ENCODE measurements at regions not wholly inside any gene's neighbourhood (a gene's known extent, or its start where the extent isn't known, plus 50 kb on each side); places are given as distances from the start of the nearest gene placed in this dataset.

DNA sequence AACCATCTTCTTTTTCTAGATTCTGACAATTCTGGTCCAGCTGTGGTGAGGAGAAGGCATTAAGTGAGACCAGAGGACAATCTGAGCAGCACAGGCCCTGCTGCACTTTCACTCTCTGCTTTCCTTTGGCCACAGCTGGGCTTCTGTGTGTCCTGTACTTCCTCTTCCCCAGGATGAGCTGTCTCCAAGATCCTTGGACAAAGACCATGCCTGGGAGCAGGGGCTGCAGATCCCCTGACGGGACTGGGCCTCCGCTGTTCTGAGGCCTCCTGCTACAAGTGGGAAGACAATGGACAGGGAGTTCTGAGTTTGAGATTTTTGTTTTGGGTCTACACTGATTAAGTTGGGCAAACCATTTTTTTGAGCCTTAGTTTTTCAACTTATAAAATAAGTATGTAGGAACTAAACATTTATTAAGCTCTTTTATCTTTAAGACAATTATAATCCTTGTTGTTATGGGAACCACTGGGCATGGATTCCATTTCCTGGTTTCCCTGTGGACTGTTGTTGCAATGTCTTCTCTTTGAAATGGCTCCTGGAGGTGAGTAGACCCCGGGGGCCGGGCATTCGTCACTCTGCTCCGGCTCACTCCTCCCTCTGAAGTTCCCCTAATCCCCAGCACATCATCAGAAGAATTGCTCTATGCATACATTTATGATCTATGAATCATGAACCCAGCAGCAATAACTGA is 266.6 kb downstream of the ACTR3 start:
- no peak for DNase-seq (ENCODE audit: low spot score)
- peak; percentile 37; the same call in 2 of the 3 replicates for ATAC-seq
- ChIA-PET POLR2A (no interaction called here), CTCF (ENCODE audit: low intra/inter-chr PET ratio, low total read pairs) (no interaction called here)
- Histone ChIP-seq H3K9ac (ENCODE audit: insufficient read depth, low read depth, low read length) (no peak overlapping the region), H3K4me2 (ENCODE audit: low read depth, low read length) (no peak overlapping the region), H3K79me2 (ENCODE audit: insufficient read depth, low read length) (no peaks in the 10 kb centered on the region), H4K20me1 (ENCODE audit: insufficient read depth, low read length) (no peaks in the 10 kb centered on the region), H3K4me1 (ENCODE audit: insufficient read depth, low read length) (peaks cover 12% of the 10 kb centered on the region), H3K36me3 (replicated peaks in 1 of 2; ENCODE audit: control insufficient read depth in 1 of 2, insufficient read depth in 2 of 2, low read length in 2 of 2) (no peaks in the 10 kb centered on the region), H3K9me3 (ENCODE audit: low read length) (no peaks in the 10 kb centered on the region), H2AFZ (ENCODE audit: low read length) (no peak overlapping the region), H3K4me3 (replicated peaks in 1 of 3; ENCODE audit: insufficient read depth in 1 of 3, low read depth in 2 of 3, low read length in 3 of 3) (no peak overlapping the region), H3K27ac (ENCODE audit: extremely low read length, insufficient read depth, low read length) (no peak overlapping the region), H3K27me3 (ENCODE audit: control insufficient read depth in 1 of 2, insufficient read depth in 2 of 2, low read length in 2 of 2) (no peaks in the 10 kb centered on the region)
- TF ChIP-seq SKI (IDR thresholded peaks at IDR 0.05; ENCODE audit: partially characterized antibody) = no peak
- TF ChIP-seq ADNP (CRISPR knock-in tag; IDR thresholded peaks at IDR 0.05) = no peak
- no peak for TF ChIP-seq RXRB (CRISPR knock-in tag; IDR thresholded peaks at IDR 0.05; ENCODE audit: borderline replicate concordance)
- TF ChIP-seq HNRNPK (IDR thresholded peaks at IDR 0.05; ENCODE audit: low read depth, low read length, poor library complexity, severe bottlenecking) = no peak
- no peak for TF ChIP-seq NR2F2 (IDR thresholded peaks at IDR 0.05; ENCODE audit: borderline replicate concordance, low read depth)
- TF ChIP-seq SOX13 (IDR thresholded peaks at IDR 0.05) = no peak
- TF ChIP-seq SOX13 (CRISPR knock-in tag; conservative IDR thresholded peaks at IDR 0.05 in 1 of 2, IDR thresholded peaks at IDR 0.05 in 1 of 2) = no peak
- no peak for TF ChIP-seq KDM2A (CRISPR knock-in tag; IDR thresholded peaks at IDR 0.05; ENCODE audit: borderline replicate concordance, low read depth)
- no peak for TF ChIP-seq MLLT10 (CRISPR knock-in tag; IDR thresholded peaks at IDR 0.05)
- TF ChIP-seq TAF15 (IDR thresholded peaks at IDR 0.05; ENCODE audit: low read depth, low read length, poor library complexity, severe bottlenecking) = no peak
- no peak for TF ChIP-seq REXO4 (CRISPR knock-in tag; IDR thresholded peaks at IDR 0.05; ENCODE audit: borderline replicate concordance)
- TF ChIP-seq STAT5B (CRISPR knock-in tag; IDR thresholded peaks at IDR 0.05) = no peak
- TF ChIP-seq RBM39 (IDR thresholded peaks at IDR 0.05; ENCODE audit: low read depth, low read length, poor library complexity, severe bottlenecking) = no peak
- no peak for TF ChIP-seq RFX5 (IDR thresholded peaks at IDR 0.05; ENCODE audit: low read depth, low read length)
- TF ChIP-seq BRD4 (CRISPR knock-in tag; IDR thresholded peaks at IDR 0.05) = no peak
- no peak for TF ChIP-seq RORA (CRISPR knock-in tag; IDR thresholded peaks at IDR 0.05)
- no peak for TF ChIP-seq ZNF282 (IDR thresholded peaks at IDR 0.05; ENCODE audit: partially characterized antibody)
- TF ChIP-seq, protein P1, sequence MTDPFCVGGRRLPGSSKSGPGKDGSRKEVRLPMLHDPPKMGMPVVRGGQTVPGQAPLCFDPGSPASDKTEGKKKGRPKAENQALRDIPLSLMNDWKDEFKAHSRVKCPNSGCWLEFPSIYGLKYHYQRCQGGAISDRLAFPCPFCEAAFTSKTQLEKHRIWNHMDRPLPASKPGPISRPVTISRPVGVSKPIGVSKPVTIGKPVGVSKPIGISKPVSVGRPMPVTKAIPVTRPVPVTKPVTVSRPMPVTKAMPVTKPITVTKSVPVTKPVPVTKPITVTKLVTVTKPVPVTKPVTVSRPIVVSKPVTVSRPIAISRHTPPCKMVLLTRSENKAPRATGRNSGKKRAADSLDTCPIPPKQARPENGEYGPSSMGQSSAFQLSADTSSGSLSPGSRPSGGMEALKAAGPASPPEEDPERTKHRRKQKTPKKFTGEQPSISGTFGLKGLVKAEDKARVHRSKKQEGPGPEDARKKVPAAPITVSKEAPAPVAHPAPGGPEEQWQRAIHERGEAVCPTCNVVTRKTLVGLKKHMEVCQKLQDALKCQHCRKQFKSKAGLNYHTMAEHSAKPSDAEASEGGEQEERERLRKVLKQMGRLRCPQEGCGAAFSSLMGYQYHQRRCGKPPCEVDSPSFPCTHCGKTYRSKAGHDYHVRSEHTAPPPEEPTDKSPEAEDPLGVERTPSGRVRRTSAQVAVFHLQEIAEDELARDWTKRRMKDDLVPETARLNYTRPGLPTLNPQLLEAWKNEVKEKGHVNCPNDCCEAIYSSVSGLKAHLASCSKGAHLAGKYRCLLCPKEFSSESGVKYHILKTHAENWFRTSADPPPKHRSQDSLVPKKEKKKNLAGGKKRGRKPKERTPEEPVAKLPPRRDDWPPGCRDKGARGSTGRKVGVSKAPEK (CRISPR knock-in tag; IDR thresholded peaks at IDR 0.05; ENCODE audit: borderline replicate concordance) = no peak
- TF ChIP-seq, protein P2, sequence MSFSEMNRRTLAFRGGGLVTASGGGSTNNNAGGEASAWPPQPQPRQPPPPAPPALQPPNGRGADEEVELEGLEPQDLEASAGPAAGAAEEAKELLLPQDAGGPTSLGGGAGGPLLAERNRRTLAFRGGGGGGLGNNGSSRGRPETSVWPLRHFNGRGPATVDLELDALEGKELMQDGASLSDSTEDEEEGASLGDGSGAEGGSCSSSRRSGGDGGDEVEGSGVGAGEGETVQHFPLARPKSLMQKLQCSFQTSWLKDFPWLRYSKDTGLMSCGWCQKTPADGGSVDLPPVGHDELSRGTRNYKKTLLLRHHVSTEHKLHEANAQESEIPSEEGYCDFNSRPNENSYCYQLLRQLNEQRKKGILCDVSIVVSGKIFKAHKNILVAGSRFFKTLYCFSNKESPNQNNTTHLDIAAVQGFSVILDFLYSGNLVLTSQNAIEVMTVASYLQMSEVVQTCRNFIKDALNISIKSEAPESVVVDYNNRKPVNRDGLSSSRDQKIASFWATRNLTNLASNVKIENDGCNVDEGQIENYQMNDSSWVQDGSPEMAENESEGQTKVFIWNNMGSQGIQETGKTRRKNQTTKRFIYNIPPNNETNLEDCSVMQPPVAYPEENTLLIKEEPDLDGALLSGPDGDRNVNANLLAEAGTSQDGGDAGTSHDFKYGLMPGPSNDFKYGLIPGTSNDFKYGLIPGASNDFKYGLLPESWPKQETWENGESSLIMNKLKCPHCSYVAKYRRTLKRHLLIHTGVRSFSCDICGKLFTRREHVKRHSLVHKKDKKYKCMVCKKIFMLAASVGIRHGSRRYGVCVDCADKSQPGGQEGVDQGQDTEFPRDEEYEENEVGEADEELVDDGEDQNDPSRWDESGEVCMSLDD (CRISPR knock-in tag; IDR thresholded peaks at IDR 0.05; ENCODE audit: borderline replicate concordance) = no peak
- FAIRE-seq = no peak
- WGBS (ENCODE audit: low lambda C conversion rate) = 21% methylated on average over 6 of the region's 6 CpGs
- intact Hi-C loops (cut with micrococcal nuclease; ENCODE audit: unreplicated experiment) (no loop called here), in situ Hi-C loops (cut with HindIII; ENCODE audit: extremely low pct_ligation_motif_present, low pct_unique_long_range_greater_than_20kb) (no loop called here)
- BruUV-seq (replicated peaks) = no TSS peak
